Hepatocyte (in vitro differentiated cells): ENCODE measurements at regions not wholly inside any gene's neighbourhood (a gene's known extent, or its start where the extent isn't known, plus 50 kb on each side); places are given as distances from the start of the nearest gene placed in this dataset.

Experiments
- DNase-seq: peaks from one replicate; pipeline ENCODE4 v3.0.0-alpha.2; 2016; ENCODE audit warnings: low spot score
- H2AFZ ChIP-seq: fragments of 200-600 bp; sonication (generic); 2 replicates; pipeline ENCODE4 v1.6.0; 2016; ENCODE audit warnings: antibody characterized with exemption, mild to moderate bottlenecking
- H3K27ac ChIP-seq: fragments of 200-600 bp; sonication (generic); 2 replicates; pipeline ENCODE4 v1.5.1; 2016; ENCODE audit warnings: mild to moderate bottlenecking
- H3K27me3 ChIP-seq: fragments of 200-600 bp; sonication (generic); 2 replicates; pipeline ENCODE4 v1.6.1; 2016
- H3K36me3 ChIP-seq: fragments of 200-600 bp; sonication (generic); replicated peaks from 2 replicates; pipeline ENCODE4 v1.5.1; 2016; ENCODE audit warnings: low read depth; ENCODE audit not compliant: insufficient read depth
- H3K4me1 ChIP-seq: fragments of 200-600 bp; sonication (generic); 2 replicates; pipeline ENCODE4 v1.5.1; 2016; ENCODE audit warnings: mild to moderate bottlenecking, moderate library complexity; ENCODE audit not compliant: insufficient read depth
- H3K4me2 ChIP-seq: fragments of 200-600 bp; sonication (generic); 2 replicates; pipeline ENCODE4 v1.6.0; 2016
- H3K4me3 ChIP-seq: fragments of 200-600 bp; sonication (generic); 2 replicates; pipeline ENCODE4 v1.5.1; 2016; ENCODE audit warnings: mild to moderate bottlenecking
- H3K79me2 ChIP-seq: fragments of 200-600 bp; sonication (generic); 2 replicates; pipeline ENCODE4 v1.6.0; 2017; ENCODE audit warnings: mild to moderate bottlenecking
- H3K9me2 ChIP-seq: fragments of 200-600 bp; sonication (generic); replicated peaks from 2 replicates; pipeline ENCODE4 v1.6.0; 2017; ENCODE audit warnings: mild to moderate bottlenecking; ENCODE audit not compliant: insufficient read depth
- H3K9me3 ChIP-seq: fragments of 200-600 bp; sonication (generic); 2 replicates; pipeline ENCODE4 v1.5.1; 2016; ENCODE audit warnings: low read depth, mild to moderate bottlenecking
- H4K20me1 ChIP-seq: fragments of 200-600 bp; sonication (generic); 2 replicates; pipeline ENCODE4 v1.6.0; 2016; ENCODE audit warnings: mild to moderate bottlenecking; ENCODE audit not compliant: insufficient read depth, poor library complexity, severe bottlenecking
- CTCF ChIP-seq: fragments of 200-600 bp; sonication (generic); IDR thresholded peaks from 2 replicates; pipeline ENCODE4 v1.5.1; 2016; ENCODE audit warnings: antibody characterized with exemption, mild to moderate bottlenecking; ENCODE audit not compliant: poor library complexity
- EZH2 ChIP-seq: fragments of 200-600 bp; sonication (generic); IDR thresholded peaks from 2 replicates; pipeline ENCODE4 v1.6.1; 2016; ENCODE audit warnings: antibody characterized with exemption, mild to moderate bottlenecking, borderline replicate concordance
- EZH2phosphoT487 ChIP-seq: fragments of 200-600 bp; sonication (generic); IDR thresholded peaks from one replicate; pipeline ENCODE4 v1.6.1; 2018; ENCODE audit warnings: antibody characterized with exemption, mild to moderate bottlenecking, low read depth, moderate library complexity; ENCODE audit not compliant: unreplicated experiment, severe bottlenecking
- WGBS: methylation state at CpG from one replicate; pipeline ENCODE4 v1.1.6; 2016; ENCODE audit warnings: low lambda C conversion rate; ENCODE audit errors: missing lambda C conversion rate; 5-methylcytosine and 5-hydroxymethylcytosine counted together

- WGBS: 61% methylated on average over 2 of the region's 2 CpGs
- no peak overlapping the region for H3K4me2 ChIP-seq
- no peak overlapping the region for H2AFZ ChIP-seq
- no peak overlapping the region for H3K4me3 ChIP-seq
- H3K27me3 ChIP-seq: no peaks in the 10 kb centered on the region
- peak overlapping the region; percentile 74 for H3K27ac ChIP-seq
- peaks cover 8% of the 10 kb centered on the region for H3K4me1 ChIP-seq
- peak; percentile 26 for DNase-seq
- TF ChIP-seq EZH2phosphoT487: no peak
- no peak for TF ChIP-seq EZH2
- no peak for TF ChIP-seq CTCF
- no peaks in the 10 kb centered on the region for H3K36me3 ChIP-seq
- H3K79me2 ChIP-seq: no peaks in the 10 kb centered on the region
- H3K9me3 ChIP-seq: no peaks in the 10 kb centered on the region
- H4K20me1 ChIP-seq: no peaks in the 10 kb centered on the region
- no peaks in the 10 kb centered on the region for H3K9me2 ChIP-seq
Observed at GRCh38 chr18:50458796-50459195, 84.0 kb downstream of the SKA1 start.

GRCh38 chr18:50460062-50460461, 85.2 kb downstream of the SKA1 start:
- TF ChIP-seq EZH2phosphoT487 (no peak), CTCF (no peak), EZH2 (no peak)
- Histone ChIP-seq H3K36me3 (no peaks in the 10 kb centered on the region), H3K9me2 (no peaks in the 10 kb centered on the region), H2AFZ (no peak overlapping the region), H3K27me3 (no peaks in the 10 kb centered on the region), H3K27ac (no peak overlapping the region), H3K4me2 (no peak overlapping the region), H3K9me3 (no peaks in the 10 kb centered on the region), H3K4me1 (peaks cover 8% of the 10 kb centered on the region), H4K20me1 (no peaks in the 10 kb centered on the region), H3K4me3 (no peak overlapping the region), H3K79me2 (no peaks in the 10 kb centered on the region)
- DNase-seq: no peak
- WGBS: 93% methylated on average over 3 of the region's 3 CpGs

- Histone ChIP-seq H2AFZ (no peak overlapping the region), H3K4me3 (no peak overlapping the region), H4K20me1 (no peaks in the 10 kb centered on the region), H3K9me3 (no peaks in the 10 kb centered on the region), H3K9me2 (no peaks in the 10 kb centered on the region), H3K4me1 (peaks cover 8% of the 10 kb centered on the region), H3K27ac (no peak overlapping the region), H3K27me3 (no peaks in the 10 kb centered on the region), H3K4me2 (no peak overlapping the region), H3K36me3 (no peaks in the 10 kb centered on the region), H3K79me2 (no peaks in the 10 kb centered on the region)
- 99% methylated on average over 3 of the region's 3 CpGs for WGBS
- no peak for DNase-seq
- TF ChIP-seq CTCF: no peak
- no peak for TF ChIP-seq EZH2
- TF ChIP-seq EZH2phosphoT487: no peak
Observed at GRCh38 chr18:50460716-50461115, 85.9 kb downstream of the SKA1 start.

GRCh38 chr18:50461251-50461650, 86.4 kb downstream of the SKA1 start:
- Histone ChIP-seq H3K4me3 (no peak overlapping the region), H3K9me3 (no peaks in the 10 kb centered on the region), H3K9me2 (no peaks in the 10 kb centered on the region), H2AFZ (no peak overlapping the region), H3K4me1 (peaks cover 8% of the 10 kb centered on the region), H3K27ac (no peak overlapping the region), H3K36me3 (no peaks in the 10 kb centered on the region), H3K27me3 (no peaks in the 10 kb centered on the region), H4K20me1 (no peaks in the 10 kb centered on the region), H3K4me2 (no peak overlapping the region), H3K79me2 (no peaks in the 10 kb centered on the region)
- no peak for DNase-seq
- no peak for TF ChIP-seq EZH2
- no peak for TF ChIP-seq CTCF
- no peak for TF ChIP-seq EZH2phosphoT487
